ENCODE measurements at regions not wholly inside any gene's neighbourhood (a gene's known extent, or its start where the extent isn't known, plus 50 kb on each side); places are given as distances from the start of the nearest gene placed in this dataset.

GRCh38 chr6:21500314-21501020 is 93.1 kb upstream of the SOX4 start:
- no peak overlapping the region for H3K27ac Mint-ChIP-seq
- no peaks in the 10 kb centered on the region for H3K27me3 Mint-ChIP-seq
- intact Hi-C loops (cut with micrococcal nuclease): no loop called here
- no peaks in the 10 kb centered on the region for H3K36me3 Mint-ChIP-seq (ENCODE audit: low read depth)
- H3K4me3 Mint-ChIP-seq: no peak overlapping the region
- DNase-seq: no peak
- H3K4me1 Mint-ChIP-seq: no peaks in the 10 kb centered on the region
- H3K9me3 Mint-ChIP-seq: no peaks in the 10 kb centered on the region

- H3K4me1 Mint-ChIP-seq: no peaks in the 10 kb centered on the region
- H3K4me3 Mint-ChIP-seq: no peak overlapping the region
- H3K27me3 Mint-ChIP-seq: no peaks in the 10 kb centered on the region
- no peak for DNase-seq
- H3K36me3 Mint-ChIP-seq (ENCODE audit: low read depth): no peaks in the 10 kb centered on the region
- H3K27ac Mint-ChIP-seq: no peak overlapping the region
- intact Hi-C loops (cut with micrococcal nuclease): no loop called here
- H3K9me3 Mint-ChIP-seq: no peaks in the 10 kb centered on the region
Observed at GRCh38 chr6:21501021-21501354, 92.6 kb upstream of the SOX4 start.

GRCh38 chr6:21501815-21502214 is 91.7 kb upstream of the SOX4 start:
- H3K27ac Mint-ChIP-seq: no peak overlapping the region
- intact Hi-C loops (cut with micrococcal nuclease): no loop called here
- no peaks in the 10 kb centered on the region for H3K27me3 Mint-ChIP-seq
- H3K36me3 Mint-ChIP-seq (ENCODE audit: low read depth): no peaks in the 10 kb centered on the region
- H3K4me3 Mint-ChIP-seq: no peak overlapping the region
- H3K4me1 Mint-ChIP-seq: no peaks in the 10 kb centered on the region
- H3K9me3 Mint-ChIP-seq: no peaks in the 10 kb centered on the region
- DNase-seq: no peak

- DNase-seq: no peak
- Mint-ChIP-seq H3K4me3 (no peak overlapping the region), H3K4me1 (no peaks in the 10 kb centered on the region), H3K36me3 (ENCODE audit: low read depth) (no peaks in the 10 kb centered on the region), H3K27ac (no peak overlapping the region), H3K27me3 (no peaks in the 10 kb centered on the region), H3K9me3 (no peaks in the 10 kb centered on the region)
- intact Hi-C loops (cut with micrococcal nuclease): no loop called here
Observed at GRCh38 chr6:21502682-21503081, 90.9 kb upstream of the SOX4 start.

- no peaks in the 10 kb centered on the region for H3K27me3 Mint-ChIP-seq
- no peak overlapping the region for H3K27ac Mint-ChIP-seq
- no peaks in the 10 kb centered on the region for H3K9me3 Mint-ChIP-seq
- no peak overlapping the region for H3K4me3 Mint-ChIP-seq
- H3K36me3 Mint-ChIP-seq (ENCODE audit: low read depth): no peaks in the 10 kb centered on the region
- no peak for DNase-seq
- H3K4me1 Mint-ChIP-seq: no peaks in the 10 kb centered on the region
- intact Hi-C loops (cut with micrococcal nuclease): no loop called here
Observed at GRCh38 chr6:21504790-21505189, 88.8 kb upstream of the SOX4 start.

- no peak for DNase-seq
- H3K4me3 Mint-ChIP-seq: no peak overlapping the region
- no peaks in the 10 kb centered on the region for H3K36me3 Mint-ChIP-seq (ENCODE audit: low read depth)
- H3K9me3 Mint-ChIP-seq: no peaks in the 10 kb centered on the region
- intact Hi-C loops (cut with micrococcal nuclease): no loop called here
- no peaks in the 10 kb centered on the region for H3K4me1 Mint-ChIP-seq
- no peak overlapping the region for H3K27ac Mint-ChIP-seq
- no peaks in the 10 kb centered on the region for H3K27me3 Mint-ChIP-seq
Observed at GRCh38 chr6:21505574-21505990, 88.0 kb upstream of the SOX4 start.

GRCh38 chr6:21506126-21506525 is 87.4 kb upstream of the SOX4 start:
- no peaks in the 10 kb centered on the region for H3K4me1 Mint-ChIP-seq
- no peak overlapping the region for H3K4me3 Mint-ChIP-seq
- no peak for DNase-seq
- no peaks in the 10 kb centered on the region for H3K36me3 Mint-ChIP-seq (ENCODE audit: low read depth)
- no peak overlapping the region for H3K27ac Mint-ChIP-seq
- no peaks in the 10 kb centered on the region for H3K9me3 Mint-ChIP-seq
- H3K27me3 Mint-ChIP-seq: no peaks in the 10 kb centered on the region
- intact Hi-C loops (cut with micrococcal nuclease): no loop called here

- no peaks in the 10 kb centered on the region for H3K36me3 Mint-ChIP-seq (ENCODE audit: low read depth)
- no peaks in the 10 kb centered on the region for H3K4me1 Mint-ChIP-seq
- intact Hi-C loops (cut with micrococcal nuclease): no loop called here
- H3K9me3 Mint-ChIP-seq: no peaks in the 10 kb centered on the region
- H3K27ac Mint-ChIP-seq: no peak overlapping the region
- H3K4me3 Mint-ChIP-seq: no peak overlapping the region
- H3K27me3 Mint-ChIP-seq: no peaks in the 10 kb centered on the region
- DNase-seq: no peak
Observed at GRCh38 chr6:21507811-21508210, 85.7 kb upstream of the SOX4 start.

- H3K4me3 Mint-ChIP-seq: no peak overlapping the region
- no peak for DNase-seq
- no peaks in the 10 kb centered on the region for H3K4me1 Mint-ChIP-seq
- no peaks in the 10 kb centered on the region for H3K27me3 Mint-ChIP-seq
- intact Hi-C loops (cut with micrococcal nuclease): no loop called here
- no peak overlapping the region for H3K27ac Mint-ChIP-seq
- no peaks in the 10 kb centered on the region for H3K36me3 Mint-ChIP-seq (ENCODE audit: low read depth)
- H3K9me3 Mint-ChIP-seq: no peaks in the 10 kb centered on the region
Observed at GRCh38 chr6:21508753-21509152, 84.8 kb upstream of the SOX4 start.

GRCh38 chr6:21511891-21512550 is 81.5 kb upstream of the SOX4 start:
- no peaks in the 10 kb centered on the region for H3K4me1 Mint-ChIP-seq
- H3K4me3 Mint-ChIP-seq: no peak overlapping the region
- no peaks in the 10 kb centered on the region for H3K27me3 Mint-ChIP-seq
- H3K9me3 Mint-ChIP-seq: no peaks in the 10 kb centered on the region
- intact Hi-C loops (cut with micrococcal nuclease): no loop called here
- no peak for DNase-seq
- H3K36me3 Mint-ChIP-seq (ENCODE audit: low read depth): no peaks in the 10 kb centered on the region
- H3K27ac Mint-ChIP-seq: no peak overlapping the region

- Mint-ChIP-seq H3K27ac (no peak overlapping the region), H3K9me3 (no peaks in the 10 kb centered on the region), H3K27me3 (peaks cover 2% of the 10 kb centered on the region), H3K36me3 (ENCODE audit: low read depth) (no peaks in the 10 kb centered on the region), H3K4me1 (no peaks in the 10 kb centered on the region), H3K4me3 (no peak overlapping the region)
- intact Hi-C loops (cut with micrococcal nuclease): no loop called here
- DNase-seq: no peak
Observed at GRCh38 chr6:21514288-21514687, 79.3 kb upstream of the SOX4 start.

- no peak overlapping the region for H3K4me3 Mint-ChIP-seq
- no peak for DNase-seq
- intact Hi-C loops (cut with micrococcal nuclease): no loop called here
- peaks cover 4% of the 10 kb centered on the region for H3K27me3 Mint-ChIP-seq
- H3K4me1 Mint-ChIP-seq: no peaks in the 10 kb centered on the region
- no peak overlapping the region for H3K27ac Mint-ChIP-seq
- no peaks in the 10 kb centered on the region for H3K36me3 Mint-ChIP-seq (ENCODE audit: low read depth)
- H3K9me3 Mint-ChIP-seq: no peaks in the 10 kb centered on the region
Observed at GRCh38 chr6:21518317-21518716, 75.2 kb upstream of the SOX4 start.

- peaks cover 4% of the 10 kb centered on the region for H3K27me3 Mint-ChIP-seq
- no peak overlapping the region for H3K27ac Mint-ChIP-seq
- no peaks in the 10 kb centered on the region for H3K36me3 Mint-ChIP-seq (ENCODE audit: low read depth)
- H3K4me1 Mint-ChIP-seq: no peaks in the 10 kb centered on the region
- DNase-seq: no peak
- H3K4me3 Mint-ChIP-seq: no peak overlapping the region
- intact Hi-C loops (cut with micrococcal nuclease): no loop called here
- H3K9me3 Mint-ChIP-seq: no peaks in the 10 kb centered on the region
Observed at GRCh38 chr6:21519642-21520041, 73.9 kb upstream of the SOX4 start.

GRCh38 chr6:21521276-21521675 is 72.3 kb upstream of the SOX4 start:
- peaks cover 4% of the 10 kb centered on the region for H3K27me3 Mint-ChIP-seq
- intact Hi-C loops (cut with micrococcal nuclease): no loop called here
- H3K36me3 Mint-ChIP-seq (ENCODE audit: low read depth): no peaks in the 10 kb centered on the region
- H3K27ac Mint-ChIP-seq: no peak overlapping the region
- no peak overlapping the region for H3K4me3 Mint-ChIP-seq
- no peaks in the 10 kb centered on the region for H3K9me3 Mint-ChIP-seq
- no peaks in the 10 kb centered on the region for H3K4me1 Mint-ChIP-seq
- no peak for DNase-seq

All from activated CD4-positive, alpha-beta T cell treated with anti-CD3 and anti-CD28 coated beads, Interleukin-2, amount 10 ng/mL, durations not matched to agents 24 days and 14 days (primary cell).